Panc1 (cell line): ENCODE measurements at regions not wholly inside any gene's neighbourhood (a gene's known extent, or its start where the extent isn't known, plus 50 kb on each side); places are given as distances from the start of the nearest gene placed in this dataset.
"Not testable (repeated sequence)": the region's sequence is repeated elsewhere in the genome, so short reads cannot be mapped to it uniquely, and the experiment has no call there.

Experiments
- TF ChIP-seq, protein P1 (sequence below), 2 experiments: IDR thresholded peaks; 2 replicates each; pipeline ENCODE4 v1.6.1; 2011 to 2012; ENCODE audit warnings: low read depth in 2 of 2, control low read depth in 1 of 2, low read length in 1 of 2, mild to moderate bottlenecking in 1 of 2, moderate library complexity in 1 of 2; ENCODE audit not compliant: insufficient read depth in 1 of 2
- TF ChIP-seq, protein P2 (sequence below): fragments of 450-650 bp; IDR thresholded peaks from 2 replicates; pipeline ENCODE4 v1.5.1; 2017; ENCODE audit warnings: mild to moderate bottlenecking

DNA sequence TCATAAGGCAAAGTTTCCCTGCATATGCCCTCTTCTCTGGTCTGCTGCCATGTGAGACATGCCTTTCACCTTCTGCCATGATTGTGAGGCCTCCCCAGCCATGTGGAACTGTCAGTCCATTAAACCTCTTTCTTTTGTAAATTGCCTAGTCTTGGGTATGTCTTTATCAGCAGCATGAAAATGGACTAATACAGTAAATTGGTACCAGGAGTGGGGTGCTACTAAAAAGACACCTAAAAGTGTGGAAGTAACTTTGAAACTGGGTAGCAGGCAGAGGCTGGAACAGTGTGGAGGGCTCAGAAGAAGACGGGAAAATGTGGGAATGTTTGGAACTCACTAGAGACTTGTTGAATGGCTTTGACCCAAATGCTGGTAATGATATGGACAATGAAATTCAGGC, 534.5 kb downstream of the GPAM start:
- TF ChIP-seq, protein P1, sequence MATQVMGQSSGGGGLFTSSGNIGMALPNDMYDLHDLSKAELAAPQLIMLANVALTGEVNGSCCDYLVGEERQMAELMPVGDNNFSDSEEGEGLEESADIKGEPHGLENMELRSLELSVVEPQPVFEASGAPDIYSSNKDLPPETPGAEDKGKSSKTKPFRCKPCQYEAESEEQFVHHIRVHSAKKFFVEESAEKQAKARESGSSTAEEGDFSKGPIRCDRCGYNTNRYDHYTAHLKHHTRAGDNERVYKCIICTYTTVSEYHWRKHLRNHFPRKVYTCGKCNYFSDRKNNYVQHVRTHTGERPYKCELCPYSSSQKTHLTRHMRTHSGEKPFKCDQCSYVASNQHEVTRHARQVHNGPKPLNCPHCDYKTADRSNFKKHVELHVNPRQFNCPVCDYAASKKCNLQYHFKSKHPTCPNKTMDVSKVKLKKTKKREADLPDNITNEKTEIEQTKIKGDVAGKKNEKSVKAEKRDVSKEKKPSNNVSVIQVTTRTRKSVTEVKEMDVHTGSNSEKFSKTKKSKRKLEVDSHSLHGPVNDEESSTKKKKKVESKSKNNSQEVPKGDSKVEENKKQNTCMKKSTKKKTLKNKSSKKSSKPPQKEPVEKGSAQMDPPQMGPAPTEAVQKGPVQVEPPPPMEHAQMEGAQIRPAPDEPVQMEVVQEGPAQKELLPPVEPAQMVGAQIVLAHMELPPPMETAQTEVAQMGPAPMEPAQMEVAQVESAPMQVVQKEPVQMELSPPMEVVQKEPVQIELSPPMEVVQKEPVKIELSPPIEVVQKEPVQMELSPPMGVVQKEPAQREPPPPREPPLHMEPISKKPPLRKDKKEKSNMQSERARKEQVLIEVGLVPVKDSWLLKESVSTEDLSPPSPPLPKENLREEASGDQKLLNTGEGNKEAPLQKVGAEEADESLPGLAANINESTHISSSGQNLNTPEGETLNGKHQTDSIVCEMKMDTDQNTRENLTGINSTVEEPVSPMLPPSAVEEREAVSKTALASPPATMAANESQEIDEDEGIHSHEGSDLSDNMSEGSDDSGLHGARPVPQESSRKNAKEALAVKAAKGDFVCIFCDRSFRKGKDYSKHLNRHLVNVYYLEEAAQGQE (IDR thresholded peaks at IDR 0.05; ENCODE audit: insufficient read depth in 1 of 2, low read depth in 2 of 2, low read length in 1 of 2), result not testable (repeated sequence)
- TF ChIP-seq, protein P2, sequence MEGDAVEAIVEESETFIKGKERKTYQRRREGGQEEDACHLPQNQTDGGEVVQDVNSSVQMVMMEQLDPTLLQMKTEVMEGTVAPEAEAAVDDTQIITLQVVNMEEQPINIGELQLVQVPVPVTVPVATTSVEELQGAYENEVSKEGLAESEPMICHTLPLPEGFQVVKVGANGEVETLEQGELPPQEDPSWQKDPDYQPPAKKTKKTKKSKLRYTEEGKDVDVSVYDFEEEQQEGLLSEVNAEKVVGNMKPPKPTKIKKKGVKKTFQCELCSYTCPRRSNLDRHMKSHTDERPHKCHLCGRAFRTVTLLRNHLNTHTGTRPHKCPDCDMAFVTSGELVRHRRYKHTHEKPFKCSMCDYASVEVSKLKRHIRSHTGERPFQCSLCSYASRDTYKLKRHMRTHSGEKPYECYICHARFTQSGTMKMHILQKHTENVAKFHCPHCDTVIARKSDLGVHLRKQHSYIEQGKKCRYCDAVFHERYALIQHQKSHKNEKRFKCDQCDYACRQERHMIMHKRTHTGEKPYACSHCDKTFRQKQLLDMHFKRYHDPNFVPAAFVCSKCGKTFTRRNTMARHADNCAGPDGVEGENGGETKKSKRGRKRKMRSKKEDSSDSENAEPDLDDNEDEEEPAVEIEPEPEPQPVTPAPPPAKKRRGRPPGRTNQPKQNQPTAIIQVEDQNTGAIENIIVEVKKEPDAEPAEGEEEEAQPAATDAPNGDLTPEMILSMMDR, result not testable (repeated sequence)
